H9 (cell line): ENCODE measurements at regions not wholly inside any gene's neighbourhood (a gene's known extent, or its start where the extent isn't known, plus 50 kb on each side); places are given as distances from the start of the nearest gene placed in this dataset.

ENCODE experiments used
- DNase-seq: peaks from one replicate; pipeline ENCODE4 v3.0.0-alpha.2; 2017
- H2AFZ ChIP-seq: one replicate; pipeline ENCODE4 v1.6.1; 2013; ENCODE audit warnings: mild to moderate bottlenecking, low read length, control low read depth, moderate library complexity
- H2AK5ac ChIP-seq: 2 replicates; pipeline ENCODE4 v1.6.1; 2013; ENCODE audit warnings: low read length, control low read depth, mixed read lengths; ENCODE audit not compliant: insufficient read length
- H2BK120ac ChIP-seq: one replicate; pipeline ENCODE4 v1.6.1; 2013; ENCODE audit warnings: low read depth, mild to moderate bottlenecking, low read length, control low read depth, inconsistent platforms; ENCODE audit not compliant: poor library complexity, severe bottlenecking
- H2BK12ac ChIP-seq: 2 replicates; pipeline ENCODE4 v1.6.1; 2013; ENCODE audit warnings: low read length, control low read depth, mixed read lengths, low read depth; ENCODE audit not compliant: insufficient read length
- H2BK15ac ChIP-seq: 2 replicates; pipeline ENCODE4 v1.6.1; 2013; ENCODE audit warnings: low read depth, low read length, control low read depth
- H2BK20ac ChIP-seq: one replicate; pipeline ENCODE4 v1.6.1; 2013; ENCODE audit warnings: low read depth, mild to moderate bottlenecking, low read length, control low read depth, inconsistent platforms; ENCODE audit not compliant: poor library complexity, severe bottlenecking
- H2BK5ac ChIP-seq: 2 replicates; pipeline ENCODE4 v1.6.1; 2013; ENCODE audit warnings: low read length, control low read depth, mixed read lengths; ENCODE audit not compliant: insufficient read length
- H3K14ac ChIP-seq: 2 replicates; pipeline ENCODE4 v1.6.1; 2013; ENCODE audit warnings: low read length, control low read depth; ENCODE audit not compliant: insufficient read depth
- H3K18ac ChIP-seq: 2 replicates; pipeline ENCODE4 v1.6.1; 2013; ENCODE audit warnings: low read depth, mild to moderate bottlenecking, mixed read lengths, low read length, control low read depth; ENCODE audit not compliant: insufficient read length
- H3K23ac ChIP-seq: 2 replicates; pipeline ENCODE4 v1.6.1; 2013; ENCODE audit warnings: low read length, control low read depth, mixed read lengths, low read depth; ENCODE audit not compliant: insufficient read length
- H3K23me2 ChIP-seq: 2 replicates; pipeline ENCODE4 v1.6.1; 2013; ENCODE audit warnings: low read depth, mild to moderate bottlenecking, mixed read lengths, low read length, control low read depth; ENCODE audit not compliant: insufficient read length, poor library complexity, severe bottlenecking
- H3K27ac ChIP-seq: 2 replicates; pipeline ENCODE4 v1.5.1; 2013; ENCODE audit warnings: low read length, control low read depth, mixed read lengths, low read depth; ENCODE audit not compliant: insufficient read length
- H3K27me3 ChIP-seq: 2 replicates; pipeline ENCODE4 v1.6.1; 2013; ENCODE audit warnings: low read length, control low read depth, inconsistent platforms; ENCODE audit not compliant: insufficient read depth
- H3K4ac ChIP-seq: 2 replicates; pipeline ENCODE4 v1.6.1; 2013; ENCODE audit warnings: low read depth, mild to moderate bottlenecking, control low read depth, inconsistent platforms, low read length, moderate library complexity
- H3K4me1 ChIP-seq: 2 replicates; pipeline ENCODE4 v1.6.1; 2013; ENCODE audit warnings: low read length, control low read depth, inconsistent platforms; ENCODE audit not compliant: insufficient read depth
- H3K4me2 ChIP-seq: 2 replicates; pipeline ENCODE4 v1.6.1; 2013; ENCODE audit warnings: low read length, control low read depth, mixed read lengths; ENCODE audit not compliant: insufficient read length, insufficient read depth
- H3K56ac ChIP-seq: 2 replicates; pipeline ENCODE4 v1.6.1; 2013; ENCODE audit warnings: low read depth, mild to moderate bottlenecking, mixed read lengths, low read length, control low read depth; ENCODE audit not compliant: insufficient read length
- H3K79me1 ChIP-seq: 2 replicates; pipeline ENCODE4 v1.6.1; 2013; ENCODE audit warnings: low read depth, mild to moderate bottlenecking, moderate library complexity, low read length, control low read depth, inconsistent platforms; ENCODE audit not compliant: insufficient read depth, poor library complexity, severe bottlenecking
- H3K79me2 ChIP-seq: 2 replicates; pipeline ENCODE4 v1.6.1; 2013; ENCODE audit warnings: low read length, control low read depth, inconsistent platforms; ENCODE audit not compliant: insufficient read depth
- H3K9ac ChIP-seq: 2 replicates; pipeline ENCODE4 v1.6.1; 2013; ENCODE audit warnings: low read length, control low read depth, mixed read lengths; ENCODE audit not compliant: insufficient read length; ENCODE audit errors: extremely low read depth
- H3K9me3 ChIP-seq: one replicate; pipeline ENCODE4 v1.6.1; 2013; ENCODE audit warnings: low read depth, low read length, inconsistent platforms; ENCODE audit not compliant: control insufficient read depth
- H3T11ph ChIP-seq: one replicate; pipeline ENCODE4 v1.6.1; 2013; ENCODE audit warnings: mild to moderate bottlenecking, low read length, control low read depth, inconsistent platforms
- H4K20me1 ChIP-seq: one replicate; pipeline ENCODE4 v1.6.1; 2013; ENCODE audit not compliant: control insufficient read depth, insufficient read length, insufficient read depth
- H4K5ac ChIP-seq: 2 replicates; pipeline ENCODE4 v1.6.1; 2013; ENCODE audit warnings: low read depth, mild to moderate bottlenecking, mixed read lengths, low read length, control low read depth; ENCODE audit not compliant: insufficient read length
- H4K8ac ChIP-seq: replicated peaks from 2 replicates; pipeline ENCODE4 v1.6.1; 2013; ENCODE audit warnings: low read length, control low read depth, mixed read lengths, low read depth; ENCODE audit not compliant: insufficient read length
- H4K91ac ChIP-seq: 2 replicates; pipeline ENCODE4 v1.6.1; 2013; ENCODE audit warnings: low read depth, mild to moderate bottlenecking, moderate library complexity, mixed read lengths, low read length, control low read depth; ENCODE audit not compliant: insufficient read length
- H3K27ac Mint-ChIP-seq, 3 experiments: 2 replicates in 2 of 3; 3 replicates in 1 of 3; pipeline ENCODE4 v1.8.0; 2020 to 2021; ENCODE audit warnings: mixed read lengths in 3 of 3, mild to moderate bottlenecking in 1 of 3, moderate library complexity in 1 of 3
- H3K27me3 Mint-ChIP-seq: 2 replicates; pipeline ENCODE4 v1.8.0; 2021; ENCODE audit warnings: low read depth, mild to moderate bottlenecking, moderate library complexity, mixed read lengths
- H3K36me3 Mint-ChIP-seq, 3 experiments: 2 replicates in 2 of 3; 3 replicates in 1 of 3; pipeline ENCODE4 v1.8.0; 2020 to 2021; ENCODE audit warnings: low read depth in 3 of 3, mixed read lengths in 3 of 3; ENCODE audit not compliant: insufficient read depth in 1 of 3
- H3K4me1 Mint-ChIP-seq, 2 experiments: 2 replicates each; pipeline ENCODE4 v1.8.0; 2020; ENCODE audit warnings: mixed read lengths in 2 of 2
- H3K4me3 Mint-ChIP-seq, 2 experiments: 2 replicates in 1 of 2; 3 replicates in 1 of 2; pipeline ENCODE4 v1.8.0; 2020 to 2021; ENCODE audit warnings: mild to moderate bottlenecking in 2 of 2, mixed read lengths in 2 of 2, moderate library complexity in 1 of 2
- H3K9me3 Mint-ChIP-seq, 2 experiments: 2 replicates in 1 of 2; 3 replicates in 1 of 2; pipeline ENCODE4 v1.8.0; 2020; ENCODE audit warnings: mild to moderate bottlenecking in 2 of 2, mixed read lengths in 2 of 2, moderate library complexity in 1 of 2
- CTCF ChIP-seq: fragments of 200-600 bp; sonication (generic); conservative IDR thresholded peaks from 3 replicates; pipeline ENCODE4 v1.8.0; 2021; ENCODE audit warnings: antibody characterized with exemption, mild to moderate bottlenecking
- WGBS: extraction: QIAGEN DNeasy Blood & Tissue Kit; methylation state at CpG from one replicate; pipeline ENCODE4 v1.1.7; 2013; ENCODE audit warnings: missing lambda C conversion rate, low lambda C conversion rate, mixed read lengths; ENCODE audit not compliant: insufficient read length; ENCODE audit errors: extremely low coverage; 5-methylcytosine and 5-hydroxymethylcytosine counted together

- no peak for DNase-seq
- no CpG with 5 or more reads among the region's 4 CpGs for WGBS
- Histone ChIP-seq H3K14ac (no peak overlapping the region), H2BK20ac (no peak overlapping the region), H2BK120ac (no peak overlapping the region), H4K8ac (no peak overlapping the region), H3K27ac (no peak overlapping the region), H3T11ph (no peak overlapping the region), H2AK5ac (no peak overlapping the region), H3K4me1 (no peaks in the 10 kb centered on the region; the same call in 1 of the 2 replicates), H3K23me2 (no peaks in the 10 kb centered on the region), H3K79me2 (no peaks in the 10 kb centered on the region), H3K23ac (no peak overlapping the region), H3K4ac (no peak overlapping the region), H2AFZ (no peak overlapping the region), H3K56ac (no peak overlapping the region), H2BK15ac (no peak overlapping the region), H3K9me3 (no peaks in the 10 kb centered on the region), H3K27me3 (no peaks in the 10 kb centered on the region), H4K20me1 (no peaks in the 10 kb centered on the region), H4K5ac (no peak overlapping the region), H3K4me2 (no peak overlapping the region), H2BK5ac (no peak overlapping the region), H3K9ac (no peak overlapping the region), H2BK12ac (no peak overlapping the region), H4K91ac (no peak overlapping the region), H3K18ac (no peak overlapping the region), H3K79me1 (no peaks in the 10 kb centered on the region)
- Mint-ChIP-seq H3K27me3 (peaks cover 14% of the 10 kb centered on the region), H3K36me3 (no peaks in the 10 kb centered on the region; a peak in 1 of 7 replicates), H3K27ac (no peak overlapping the region), H3K4me3 (no peak overlapping the region), H3K9me3 (no peaks in the 10 kb centered on the region; a peak in 2 of 5 replicates), H3K4me1 (peaks cover 31 to 35% of the 10 kb centered on the region in 2 experiments)
- no peak for TF ChIP-seq CTCF
Measured at GRCh38 chr6:167403427-167403826, 78.5 kb downstream of the TTLL2 start.
